Activated B cell treated with CpG ODN at 0.5 μM for 24 hours (primary cell): ENCODE measurements at regions not wholly inside any gene's neighbourhood (a gene's known extent, or its start where the extent isn't known, plus 50 kb on each side); places are given as distances from the start of the nearest gene placed in this dataset.

Experiments used
- ATAC-seq: fragments of 200-7000 bp; cut with Tn5 transposase; one replicate; pipeline ENCODE4 v1.10.0; 2021; ENCODE audit warnings: low read depth, mild to moderate bottlenecking, moderate library complexity
- CTCF ChIA-PET: fragments of 350-600 bp; sonication (Branson Sonifier 250); formaldehyde crosslinking; loops from one replicate; lab custom pipeline; 2021; ENCODE audit warnings: antibody characterized with exemption; lab: Charles Lee
- POLR2A ChIA-PET: fragments of 350-600 bp; sonication (Branson Sonifier 250); formaldehyde crosslinking; loops from one replicate; lab custom pipeline; 2021; ENCODE audit warnings: antibody characterized with exemption; lab: Charles Lee
- DNase-seq: peaks from one replicate; pipeline ENCODE4 v3.0.0; 2022
- H3K27ac Mint-ChIP-seq: one replicate; pipeline ENCODE4 v1.8.0; 2020; ENCODE audit warnings: mixed read lengths
- H3K27me3 Mint-ChIP-seq: one replicate; pipeline ENCODE4 v1.8.0; 2021; ENCODE audit warnings: mixed read lengths
- H3K36me3 Mint-ChIP-seq: one replicate; pipeline ENCODE4 v1.8.0; 2021; ENCODE audit warnings: low read depth, mixed read lengths
- H3K4me1 Mint-ChIP-seq: one replicate; pipeline ENCODE4 v1.8.0; 2021; ENCODE audit warnings: mixed read lengths
- H3K4me3 Mint-ChIP-seq: one replicate; pipeline ENCODE4 v1.8.0; 2020; ENCODE audit warnings: mild to moderate bottlenecking, mixed read lengths
- H3K9me3 Mint-ChIP-seq: one replicate; pipeline ENCODE4 v1.8.0; 2020; ENCODE audit warnings: mixed read lengths
- CTCF ChIP-seq: fragments of 200-600 bp; IDR thresholded peaks from one replicate; pipeline ENCODE4 v1.8.0; 2022; ENCODE audit warnings: antibody characterized with exemption, mild to moderate bottlenecking
- intact Hi-C: fragments of 100-400 bp; cut with micrococcal nuclease; formaldehyde crosslinking; loops from one replicate; pipeline ENCODE4 v1.15.1; 2024

GRCh38 chr4:124177647-124178425 is 534.7 kb downstream of the ANKRD50 start:
- H3K27ac Mint-ChIP-seq: no peak overlapping the region
- no peaks in the 10 kb centered on the region for H3K27me3 Mint-ChIP-seq
- no peak overlapping the region for H3K4me3 Mint-ChIP-seq
- POLR2A ChIA-PET: no interaction called here
- H3K4me1 Mint-ChIP-seq: no peaks in the 10 kb centered on the region
- ATAC-seq (no peak), DNase-seq (no peak)
- intact Hi-C loops: no loop called here
- no peaks in the 10 kb centered on the region for H3K36me3 Mint-ChIP-seq
- TF ChIP-seq CTCF: no peak
- no peaks in the 10 kb centered on the region for H3K9me3 Mint-ChIP-seq
- CTCF ChIA-PET: no interaction called here

- intact Hi-C loops: no loop called here
- H3K9me3 Mint-ChIP-seq: no peaks in the 10 kb centered on the region
- CTCF ChIA-PET: no interaction called here
- no peak for ATAC-seq
- H3K36me3 Mint-ChIP-seq: no peaks in the 10 kb centered on the region
- H3K27ac Mint-ChIP-seq: no peak overlapping the region
- H3K4me1 Mint-ChIP-seq: no peaks in the 10 kb centered on the region
- no peak for DNase-seq
- H3K4me3 Mint-ChIP-seq: no peak overlapping the region
- TF ChIP-seq CTCF: no peak
- POLR2A ChIA-PET: no interaction called here
- no peaks in the 10 kb centered on the region for H3K27me3 Mint-ChIP-seq
Measured at GRCh38 chr4:124178449-124179021, 534.0 kb downstream of the ANKRD50 start.

GRCh38 chr4:124179506-124180186 is 532.9 kb downstream of the ANKRD50 start:
- Mint-ChIP-seq H3K27ac (no peak overlapping the region), H3K27me3 (no peaks in the 10 kb centered on the region), H3K36me3 (no peaks in the 10 kb centered on the region), H3K9me3 (no peaks in the 10 kb centered on the region), H3K4me3 (no peak overlapping the region), H3K4me1 (no peaks in the 10 kb centered on the region)
- POLR2A ChIA-PET: no interaction called here
- ATAC-seq (no peak), DNase-seq (no peak)
- no peak for TF ChIP-seq CTCF
- intact Hi-C loops: no loop called here
- CTCF ChIA-PET: no interaction called here

- Mint-ChIP-seq H3K27ac (no peak overlapping the region), H3K4me3 (no peak overlapping the region), H3K27me3 (no peaks in the 10 kb centered on the region), H3K9me3 (no peaks in the 10 kb centered on the region), H3K36me3 (no peaks in the 10 kb centered on the region), H3K4me1 (no peaks in the 10 kb centered on the region)
- ChIA-PET POLR2A (no interaction called here), CTCF (no interaction called here)
- TF ChIP-seq CTCF: no peak
- intact Hi-C loops: no loop called here
- no peak for ATAC-seq
- DNase-seq: no peak
Measured at GRCh38 chr4:124181039-124181438, 531.5 kb downstream of the ANKRD50 start.

- TF ChIP-seq CTCF: no peak
- POLR2A ChIA-PET: no interaction called here
- CTCF ChIA-PET: no interaction called here
- intact Hi-C loops: no loop called here
- H3K36me3 Mint-ChIP-seq: no peaks in the 10 kb centered on the region
- no peak for ATAC-seq
- H3K4me3 Mint-ChIP-seq: no peak overlapping the region
- no peaks in the 10 kb centered on the region for H3K27me3 Mint-ChIP-seq
- H3K9me3 Mint-ChIP-seq: no peaks in the 10 kb centered on the region
- no peak for DNase-seq
- H3K27ac Mint-ChIP-seq: no peak overlapping the region
- H3K4me1 Mint-ChIP-seq: no peaks in the 10 kb centered on the region
Measured at GRCh38 chr4:124183231-124183630, 529.3 kb downstream of the ANKRD50 start.
